C4-2B (cell line): ENCODE measurements at regions not wholly inside any gene's neighbourhood (a gene's known extent, or its start where the extent isn't known, plus 50 kb on each side); places are given as distances from the start of the nearest gene placed in this dataset.

Experiments
- H3K27ac ChIP-seq: fragments of 450-650 bp; 2 replicates; pipeline ENCODE4 v1.5.1; 2017
- ZFX ChIP-seq: fragments of 450-650 bp; IDR thresholded peaks from 2 replicates; pipeline ENCODE4 v1.6.1; 2017
- TF ChIP-seq, protein P1 (sequence below): fragments of 450-650 bp; conservative IDR thresholded peaks from 2 replicates; pipeline ENCODE4 v1.5.1; 2017; ENCODE audit warnings: mild to moderate bottlenecking

DNA sequence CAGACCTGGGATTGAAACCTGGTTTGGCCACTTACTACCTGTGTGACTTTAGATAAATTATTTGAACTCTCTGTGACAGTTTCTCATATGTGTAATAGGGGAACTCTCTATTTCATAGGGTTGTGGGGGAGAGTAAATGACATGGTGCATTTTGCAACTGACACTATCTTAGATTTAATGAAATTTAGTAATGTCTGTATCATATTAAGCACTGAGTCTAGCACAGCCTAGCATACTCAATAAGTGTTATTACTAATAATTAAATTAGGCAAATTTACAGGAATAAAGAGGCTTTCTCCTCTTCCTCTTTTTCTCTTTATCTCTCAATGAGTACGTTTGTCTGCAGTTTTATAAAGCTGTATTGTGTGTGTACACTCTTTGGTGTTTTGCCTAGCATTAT, 80.2 kb upstream of the MACF1 start:
- no peak overlapping the region for H3K27ac ChIP-seq
- no peak for TF ChIP-seq ZFX
- TF ChIP-seq, protein P1, sequence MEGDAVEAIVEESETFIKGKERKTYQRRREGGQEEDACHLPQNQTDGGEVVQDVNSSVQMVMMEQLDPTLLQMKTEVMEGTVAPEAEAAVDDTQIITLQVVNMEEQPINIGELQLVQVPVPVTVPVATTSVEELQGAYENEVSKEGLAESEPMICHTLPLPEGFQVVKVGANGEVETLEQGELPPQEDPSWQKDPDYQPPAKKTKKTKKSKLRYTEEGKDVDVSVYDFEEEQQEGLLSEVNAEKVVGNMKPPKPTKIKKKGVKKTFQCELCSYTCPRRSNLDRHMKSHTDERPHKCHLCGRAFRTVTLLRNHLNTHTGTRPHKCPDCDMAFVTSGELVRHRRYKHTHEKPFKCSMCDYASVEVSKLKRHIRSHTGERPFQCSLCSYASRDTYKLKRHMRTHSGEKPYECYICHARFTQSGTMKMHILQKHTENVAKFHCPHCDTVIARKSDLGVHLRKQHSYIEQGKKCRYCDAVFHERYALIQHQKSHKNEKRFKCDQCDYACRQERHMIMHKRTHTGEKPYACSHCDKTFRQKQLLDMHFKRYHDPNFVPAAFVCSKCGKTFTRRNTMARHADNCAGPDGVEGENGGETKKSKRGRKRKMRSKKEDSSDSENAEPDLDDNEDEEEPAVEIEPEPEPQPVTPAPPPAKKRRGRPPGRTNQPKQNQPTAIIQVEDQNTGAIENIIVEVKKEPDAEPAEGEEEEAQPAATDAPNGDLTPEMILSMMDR, result no peak

DNA sequence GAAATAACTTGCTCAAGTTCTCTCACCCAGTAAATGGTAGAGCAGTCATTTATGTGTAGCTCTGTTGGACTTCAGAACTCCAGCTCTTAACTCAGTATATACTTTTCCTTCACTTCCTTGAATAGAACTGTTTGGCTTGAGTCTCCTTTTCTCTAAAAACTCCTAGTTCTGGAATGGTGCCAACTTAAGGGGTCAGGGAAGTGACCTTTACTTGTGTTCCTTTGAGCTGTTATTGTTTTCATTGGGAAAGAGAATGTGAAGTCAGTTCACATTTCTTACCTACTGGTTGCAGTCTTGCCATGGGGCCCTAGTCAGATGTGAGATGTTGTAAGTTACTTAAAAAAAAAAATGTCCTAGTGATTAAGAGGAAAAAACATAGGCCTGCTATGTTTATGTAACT, 77.0 kb upstream of the MACF1 start:
- no peak overlapping the region for H3K27ac ChIP-seq

DNA sequence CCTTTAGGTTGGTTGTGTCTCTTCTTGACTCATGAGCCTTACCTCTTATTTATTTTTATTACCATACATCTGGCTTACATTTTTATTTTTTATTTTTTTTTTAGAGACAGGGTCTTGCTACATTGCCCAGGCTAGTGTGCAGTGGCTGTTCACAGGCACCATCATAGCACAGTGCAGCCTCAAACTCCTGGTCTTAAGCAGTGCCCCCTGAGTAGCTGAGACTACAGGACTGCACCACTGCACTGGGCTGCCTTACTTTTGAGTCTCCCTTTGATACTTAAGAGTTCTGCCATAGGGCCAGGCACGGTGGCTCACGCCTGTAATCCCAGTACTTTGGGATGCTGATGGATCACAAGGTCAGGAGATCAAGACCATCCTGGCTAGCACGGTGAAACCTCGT, 76.4 kb upstream of the MACF1 start:
- H3K27ac ChIP-seq, result peak overlapping the region; percentile 6; the same call in 1 of the 2 replicates
- no peak for TF ChIP-seq ZFX
- TF ChIP-seq, protein P1, result no peak

More for the DNA sequence above, 77.0 kb upstream of the MACF1 start:
- TF ChIP-seq, protein P1, result no peak
- TF ChIP-seq ZFX, result no peak

DNA sequence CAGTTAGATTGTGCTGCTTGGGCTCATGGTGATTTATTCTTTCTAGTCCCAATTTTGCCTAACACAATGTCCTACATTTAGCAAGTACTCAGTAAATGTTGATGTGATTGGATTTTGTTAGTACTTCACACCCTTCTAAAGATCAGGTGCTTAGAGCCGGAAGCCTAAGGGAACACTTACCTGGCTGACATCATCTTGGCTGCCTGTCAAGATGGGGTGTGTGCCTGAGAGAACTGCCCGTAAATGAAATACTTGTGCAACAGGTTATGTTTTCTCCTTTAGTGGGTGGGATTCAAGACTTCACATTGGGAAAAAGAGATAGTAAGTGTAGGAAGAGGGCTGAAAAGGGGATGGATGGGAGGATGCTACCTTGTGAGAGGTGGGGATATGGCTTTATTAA, 75.5 kb upstream of the MACF1 start:
- H3K27ac ChIP-seq, result no peak overlapping the region; the same call in 1 of the 2 replicates
- TF ChIP-seq, protein P1, result no peak
- TF ChIP-seq ZFX, result no peak

DNA sequence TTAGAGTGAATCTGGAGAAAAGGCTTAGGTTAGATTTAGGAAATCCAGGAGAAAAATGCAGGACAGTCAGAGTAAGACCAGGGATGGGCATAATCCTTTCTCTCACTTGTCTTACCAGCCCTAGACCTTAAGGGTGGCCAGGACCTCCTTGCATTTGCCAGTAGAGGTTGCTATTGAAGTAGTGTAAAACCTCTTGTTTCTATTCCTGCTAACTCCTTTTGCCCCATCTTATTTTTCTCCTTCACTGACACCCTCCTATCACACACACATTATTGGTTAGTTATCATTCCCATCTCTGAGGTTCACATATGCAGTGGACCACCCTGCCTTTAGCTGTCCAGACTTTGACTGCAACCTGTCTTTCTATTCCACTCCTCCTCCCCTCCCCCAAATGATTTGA, 75.0 kb upstream of the MACF1 start:
- no peak overlapping the region; the same call in 1 of the 2 replicates for H3K27ac ChIP-seq
- TF ChIP-seq, protein P1, result no peak; the same call in 1 of the 2 replicates
- no peak for TF ChIP-seq ZFX

DNA sequence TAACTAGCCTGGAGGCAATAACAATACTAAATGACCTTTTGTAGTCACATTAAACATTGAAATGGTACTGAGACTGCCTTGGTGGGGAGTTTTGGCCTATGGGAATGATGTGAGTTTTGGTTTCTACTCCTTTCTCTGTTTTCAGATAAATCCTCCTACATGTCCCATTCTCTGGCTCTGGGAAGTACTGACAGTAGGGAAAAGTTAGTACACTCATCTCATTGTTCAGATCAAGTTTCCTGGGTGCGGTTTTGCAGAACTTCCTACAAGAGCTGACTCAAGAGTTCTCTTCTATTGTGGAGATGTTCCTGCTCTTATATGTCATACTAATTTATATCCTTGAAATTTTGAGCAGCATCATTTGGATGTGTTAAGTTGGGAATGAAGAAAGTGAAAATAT, 74.2 kb upstream of the MACF1 start:
- no peak for TF ChIP-seq ZFX
- TF ChIP-seq, protein P1, result no peak
- no peak overlapping the region for H3K27ac ChIP-seq

DNA sequence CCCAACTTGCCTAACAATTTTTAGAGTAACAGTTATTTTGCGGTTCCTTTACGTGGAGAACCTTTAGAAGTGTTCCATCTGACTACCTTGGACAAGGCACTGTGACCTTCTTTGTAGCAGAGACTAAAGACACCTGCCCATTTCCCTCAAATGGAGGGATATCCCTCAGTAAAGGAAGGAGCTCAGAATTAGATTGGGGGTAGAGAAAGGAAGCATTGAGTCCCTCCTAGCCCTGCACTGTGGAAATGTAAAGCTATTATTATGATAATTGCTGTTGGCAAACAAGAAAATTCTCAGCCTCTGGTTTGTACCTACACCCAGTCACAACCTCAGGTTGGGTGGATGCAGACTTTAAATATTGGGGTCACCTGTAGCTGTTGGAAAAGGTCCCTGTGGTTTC, 72.6 kb upstream of the MACF1 start:
- H3K27ac ChIP-seq, result peak overlapping the region; percentile 81; the same call in 1 of the 2 replicates
- no peak for TF ChIP-seq ZFX
- TF ChIP-seq, protein P1, result no peak
